ENCODE measurements at regions not wholly inside any gene's neighbourhood (a gene's known extent, or its start where the extent isn't known, plus 50 kb on each side); places are given as distances from the start of the nearest gene placed in this dataset.

DNA sequence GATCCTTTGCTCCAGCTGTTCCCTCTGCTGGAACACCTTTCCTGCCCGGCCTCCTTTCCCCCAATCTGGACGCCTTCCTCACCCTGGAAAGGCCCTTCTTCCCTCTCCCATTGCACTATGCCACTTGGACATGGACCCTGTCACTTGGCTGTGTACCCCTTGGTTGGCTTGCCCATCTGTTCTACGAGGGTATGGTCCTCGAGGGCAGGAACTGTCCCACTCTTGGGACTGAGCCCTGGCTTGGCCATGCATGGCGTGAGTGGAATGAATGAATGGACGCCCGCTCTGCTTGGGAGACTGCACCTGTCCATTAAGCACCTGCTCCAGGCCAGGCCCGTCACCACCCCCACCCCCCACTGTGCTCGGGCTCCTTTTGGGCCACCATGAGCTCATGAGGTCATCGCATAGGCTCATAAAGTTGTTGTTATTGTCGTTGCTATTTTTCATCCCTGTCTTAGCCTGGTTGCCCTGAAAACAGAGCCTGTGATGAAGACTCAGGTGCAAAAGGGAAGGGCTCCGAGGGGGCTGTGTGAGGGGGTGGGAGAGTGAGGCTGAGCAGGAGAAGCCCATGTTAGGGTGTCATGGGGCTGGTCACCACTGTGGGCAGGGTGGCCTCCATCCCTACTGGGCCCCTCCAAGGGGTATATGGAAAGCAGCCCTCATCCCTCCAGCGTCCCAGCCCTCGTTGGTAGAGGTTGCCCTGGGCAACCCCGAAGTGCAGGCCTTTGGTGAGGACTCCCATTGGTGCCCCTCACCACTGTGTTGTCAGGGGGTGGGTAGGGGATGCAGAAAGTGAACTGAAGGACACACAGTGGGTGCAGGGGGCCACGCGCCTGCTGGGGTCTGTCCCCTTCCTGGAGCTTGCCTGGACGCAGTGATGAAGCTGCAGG is 57.2 kb upstream of the IER5L start:
- TF ChIP-seq, protein P1, sequence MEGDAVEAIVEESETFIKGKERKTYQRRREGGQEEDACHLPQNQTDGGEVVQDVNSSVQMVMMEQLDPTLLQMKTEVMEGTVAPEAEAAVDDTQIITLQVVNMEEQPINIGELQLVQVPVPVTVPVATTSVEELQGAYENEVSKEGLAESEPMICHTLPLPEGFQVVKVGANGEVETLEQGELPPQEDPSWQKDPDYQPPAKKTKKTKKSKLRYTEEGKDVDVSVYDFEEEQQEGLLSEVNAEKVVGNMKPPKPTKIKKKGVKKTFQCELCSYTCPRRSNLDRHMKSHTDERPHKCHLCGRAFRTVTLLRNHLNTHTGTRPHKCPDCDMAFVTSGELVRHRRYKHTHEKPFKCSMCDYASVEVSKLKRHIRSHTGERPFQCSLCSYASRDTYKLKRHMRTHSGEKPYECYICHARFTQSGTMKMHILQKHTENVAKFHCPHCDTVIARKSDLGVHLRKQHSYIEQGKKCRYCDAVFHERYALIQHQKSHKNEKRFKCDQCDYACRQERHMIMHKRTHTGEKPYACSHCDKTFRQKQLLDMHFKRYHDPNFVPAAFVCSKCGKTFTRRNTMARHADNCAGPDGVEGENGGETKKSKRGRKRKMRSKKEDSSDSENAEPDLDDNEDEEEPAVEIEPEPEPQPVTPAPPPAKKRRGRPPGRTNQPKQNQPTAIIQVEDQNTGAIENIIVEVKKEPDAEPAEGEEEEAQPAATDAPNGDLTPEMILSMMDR (conservative IDR thresholded peaks at IDR 0.05; ENCODE audit: low read depth, low read length) = no peak
- no peak for TF ChIP-seq EZH2 (IDR thresholded peaks at IDR 0.05; ENCODE audit: low read length, unreplicated experiment)
- no peak for TF ChIP-seq EZH2phosphoT487 (IDR thresholded peaks at IDR 0.05; ENCODE audit: borderline replicate concordance, low read length)

Data from PC-3 (cell line).